ENCODE measurements at regions not wholly inside any gene's neighbourhood (a gene's known extent, or its start where the extent isn't known, plus 50 kb on each side); places are given as distances from the start of the nearest gene placed in this dataset.

DNA sequence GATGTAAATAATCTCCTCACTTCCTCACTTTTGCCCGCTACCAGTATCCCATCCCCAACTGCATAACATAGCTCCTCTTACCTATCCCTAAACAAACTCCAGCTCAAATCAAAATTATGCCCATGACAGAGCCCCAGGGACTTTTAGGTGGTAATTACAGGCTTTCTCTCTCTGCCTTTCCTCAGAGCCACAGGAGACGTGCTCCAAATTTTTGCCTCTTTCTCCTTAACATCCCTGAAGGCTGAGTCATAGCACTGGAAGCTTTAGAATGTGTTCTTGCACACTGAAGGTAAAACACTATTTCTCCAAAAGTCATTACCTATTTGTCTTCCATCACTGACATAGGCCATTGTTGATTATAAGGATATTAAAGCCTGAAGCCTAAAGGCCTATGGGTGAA lies 263.5 kb upstream of the PLD5 start:
- TF ChIP-seq POLR2A (IDR thresholded peaks at IDR 0.05), result no peak
- TF ChIP-seq, protein P1, sequence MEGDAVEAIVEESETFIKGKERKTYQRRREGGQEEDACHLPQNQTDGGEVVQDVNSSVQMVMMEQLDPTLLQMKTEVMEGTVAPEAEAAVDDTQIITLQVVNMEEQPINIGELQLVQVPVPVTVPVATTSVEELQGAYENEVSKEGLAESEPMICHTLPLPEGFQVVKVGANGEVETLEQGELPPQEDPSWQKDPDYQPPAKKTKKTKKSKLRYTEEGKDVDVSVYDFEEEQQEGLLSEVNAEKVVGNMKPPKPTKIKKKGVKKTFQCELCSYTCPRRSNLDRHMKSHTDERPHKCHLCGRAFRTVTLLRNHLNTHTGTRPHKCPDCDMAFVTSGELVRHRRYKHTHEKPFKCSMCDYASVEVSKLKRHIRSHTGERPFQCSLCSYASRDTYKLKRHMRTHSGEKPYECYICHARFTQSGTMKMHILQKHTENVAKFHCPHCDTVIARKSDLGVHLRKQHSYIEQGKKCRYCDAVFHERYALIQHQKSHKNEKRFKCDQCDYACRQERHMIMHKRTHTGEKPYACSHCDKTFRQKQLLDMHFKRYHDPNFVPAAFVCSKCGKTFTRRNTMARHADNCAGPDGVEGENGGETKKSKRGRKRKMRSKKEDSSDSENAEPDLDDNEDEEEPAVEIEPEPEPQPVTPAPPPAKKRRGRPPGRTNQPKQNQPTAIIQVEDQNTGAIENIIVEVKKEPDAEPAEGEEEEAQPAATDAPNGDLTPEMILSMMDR (IDR thresholded peaks at IDR 0.05), result no peak

All from testis (tissue), 2 donors.